ENCODE measurements at regions not wholly inside any gene's neighbourhood (a gene's known extent, or its start where the extent isn't known, plus 50 kb on each side); places are given as distances from the start of the nearest gene placed in this dataset.

GRCh38 chr10:120172356-120172755, 279.8 kb downstream of the SEC23IP start:
- no peak for TF ChIP-seq POLR2AphosphoS5 (IDR thresholded peaks at IDR 0.05; ENCODE audit: low read depth, low read length)
- no peak for TF ChIP-seq CTCF (IDR thresholded peaks at IDR 0.05)
